Small intestine (tissue), 7 donors: ENCODE measurements at regions not wholly inside any gene's neighbourhood (a gene's known extent, or its start where the extent isn't known, plus 50 kb on each side); places are given as distances from the start of the nearest gene placed in this dataset.

Source experiments
- DNase-seq, 2 donors: peaks; one replicate each; pipeline versions ENCODE4 v3.0.0 to v3.0.0-alpha.2; 2013
- FAIRE-seq: peaks from 2 replicates; lab custom pipeline; 2012; peaks lifted over from hg19 to GRCh38; lab: Jason Lieb, UNC
- H3K27ac ChIP-seq, 3 donors: one replicate each; pipeline ENCODE4 v1.5.1; 2013; ENCODE audit warnings: low read length in 2 of 3, mild to moderate bottlenecking in 2 of 3, control low read depth in 1 of 3, inconsistent platforms in 1 of 3, low read depth in 1 of 3, moderate library complexity in 1 of 3
- H3K27me3 ChIP-seq, 3 donors: one replicate each; pipeline ENCODE4 v1.6.1; 2013; ENCODE audit warnings: low read length in 3 of 3, inconsistent platforms in 1 of 3; ENCODE audit not compliant: control insufficient read depth in 3 of 3, insufficient read depth in 3 of 3
- H3K36me3 ChIP-seq, 3 donors: one replicate each; pipeline ENCODE4 v1.6.1; 2013; ENCODE audit warnings: low read length in 3 of 3, inconsistent platforms in 1 of 3, low read depth in 1 of 3, mild to moderate bottlenecking in 1 of 3, moderate library complexity in 1 of 3; ENCODE audit not compliant: control insufficient read depth in 3 of 3, insufficient read depth in 2 of 3
- H3K4me1 ChIP-seq, 3 donors: one replicate each; pipeline ENCODE4 v1.6.1; 2013; ENCODE audit warnings: low read length in 2 of 3, inconsistent platforms in 1 of 3, low read depth in 1 of 3, mild to moderate bottlenecking in 1 of 3, moderate library complexity in 1 of 3; ENCODE audit not compliant: control insufficient read depth in 3 of 3, insufficient read depth in 2 of 3
- H3K4me3 ChIP-seq, 3 donors: one replicate each; pipeline ENCODE4 v1.5.1; 2013; ENCODE audit warnings: low read length in 3 of 3, control low read depth in 1 of 3, inconsistent platforms in 1 of 3, low read depth in 1 of 3, mild to moderate bottlenecking in 1 of 3, moderate library complexity in 1 of 3
- H3K9me3 ChIP-seq, 2 donors: one replicate each; pipeline ENCODE4 v1.6.1; 2013; ENCODE audit warnings: low read depth in 1 of 2, low read length in 1 of 2; ENCODE audit not compliant: control insufficient read depth in 2 of 2, insufficient read depth in 1 of 2
- WGBS, 3 donors: extraction: QIAGEN DNeasy Blood & Tissue Kit; methylation state at CpG; one replicate each; pipeline ENCODE4 v1.1.7; 2013; 5-methylcytosine and 5-hydroxymethylcytosine counted together
- donor health status: healthy with polysubstance abuse.
- donor health status: control.
- donor health status: control.
- donor health status: Bipolar disorder and iron deficiency.
- donor health status: healthy.

DNA sequence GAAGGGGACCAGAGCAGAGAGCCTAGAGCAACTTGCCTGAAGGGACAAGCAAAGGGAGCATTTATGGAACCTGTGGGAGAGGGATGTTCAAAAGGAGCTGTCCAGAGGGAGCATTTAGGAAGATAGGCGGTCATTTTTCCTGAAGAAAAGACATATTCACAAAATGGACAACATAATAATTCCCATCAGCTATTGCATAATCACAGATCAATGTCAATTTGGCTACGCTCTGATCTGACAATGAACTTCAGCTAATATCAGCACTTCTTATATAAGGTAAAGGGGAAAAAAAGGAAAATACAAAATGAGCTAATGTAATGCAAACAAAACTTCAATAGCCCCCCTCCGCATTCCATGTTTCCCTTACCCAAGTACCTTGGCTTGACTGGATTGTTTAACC is 291.1 kb upstream of the CDH7 start:
- 79 to 86% (median 84%) methylated on average over 3 of the region's 3 CpGs for WGBS, 3 donors
- Histone ChIP-seq H3K4me1 (no peaks in the 10 kb centered on the region), H3K36me3 (no peaks in the 10 kb centered on the region), H3K27me3 (no peaks in the 10 kb centered on the region), H3K4me3 (no peak overlapping the region), H3K9me3 (no peaks in the 10 kb centered on the region), H3K27ac (no peak overlapping the region)
- DNase-seq (no peak), FAIRE-seq (no peak)

DNA sequence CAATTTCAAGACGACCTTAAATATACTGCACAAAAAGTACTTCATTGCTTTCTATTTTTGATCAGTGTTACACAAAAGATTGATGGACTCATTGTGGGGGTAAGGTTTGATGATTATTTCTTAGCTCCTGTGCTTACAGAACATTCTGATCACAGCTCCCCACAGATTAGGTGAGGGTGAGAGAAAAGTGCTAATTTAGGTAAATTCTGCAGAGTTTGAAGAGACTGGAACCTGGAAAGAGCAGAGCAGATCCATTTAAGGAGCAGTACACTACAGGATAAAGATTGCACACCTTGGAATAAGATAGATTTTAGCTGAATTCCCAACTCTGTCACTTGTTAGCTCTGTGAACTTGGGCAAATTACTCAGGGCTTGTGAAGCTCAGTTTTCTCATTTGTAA is 291.9 kb upstream of the CDH7 start:
- no peak for DNase-seq
- 7 to 32% (median 28%) methylated on average over 1 of the region's 1 CpG for WGBS, 3 donors
- Histone ChIP-seq H3K36me3 (no peaks in the 10 kb centered on the region), H3K27me3 (no peaks in the 10 kb centered on the region), H3K27ac (no peak overlapping the region), H3K4me1 (no peaks in the 10 kb centered on the region), H3K4me3 (no peak overlapping the region), H3K9me3 (no peaks in the 10 kb centered on the region)
- FAIRE-seq = no peak

DNA sequence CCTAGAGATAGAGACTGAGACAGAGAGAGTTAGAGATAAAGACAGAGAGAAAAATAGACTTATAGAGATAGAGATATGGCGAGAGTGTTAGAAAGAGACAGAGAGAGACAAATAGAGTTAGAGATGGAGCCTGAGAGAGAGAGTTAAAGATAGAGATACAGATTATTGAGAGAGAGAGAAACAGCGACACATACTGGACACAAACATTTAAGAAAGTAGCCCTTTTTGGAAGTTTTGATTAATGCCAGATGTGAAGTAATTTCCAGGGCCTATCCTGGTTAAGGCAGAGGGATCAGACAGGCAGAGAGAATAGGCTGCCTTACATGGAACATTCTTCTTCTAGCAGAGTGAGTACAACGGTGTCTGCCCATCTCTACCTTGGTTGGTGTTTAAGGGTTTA is 311.6 kb upstream of the CDH7 start:
- no peaks in the 10 kb centered on the region for H3K27me3 ChIP-seq
- no peak overlapping the region for H3K27ac ChIP-seq
- no peaks in the 10 kb centered on the region for H3K9me3 ChIP-seq
- DNase-seq (no peak), FAIRE-seq (no peak)
- H3K4me1 ChIP-seq = no peaks in the 10 kb centered on the region
- H3K4me3 ChIP-seq = no peak overlapping the region
- 49 to 59% (median 57%) methylated on average over 3 of the region's 3 CpGs for WGBS, 3 donors
- no peaks in the 10 kb centered on the region for H3K36me3 ChIP-seq

GRCh38 chr18:65436430-65436829 is 314.4 kb upstream of the CDH7 start:
- FAIRE-seq = no peak
- Histone ChIP-seq H3K27ac (no peak overlapping the region), H3K27me3 (no peaks in the 10 kb centered on the region), H3K9me3 (no peaks in the 10 kb centered on the region), H3K4me1 (no peaks in the 10 kb centered on the region), H3K4me3 (no peak overlapping the region), H3K36me3 (no peaks in the 10 kb centered on the region)
- 83 to 87% (median 85%) methylated on average over 4 of the region's 4 CpGs for WGBS, 3 donors
- no peak for DNase-seq

GRCh38 chr18:65435534-65435933 is 315.3 kb upstream of the CDH7 start:
- WGBS, 3 donors = 87 to 96% (median 87%) methylated on average over 2 of the region's 2 CpGs
- FAIRE-seq (no peak), DNase-seq (no peak)
- Histone ChIP-seq H3K9me3 (no peaks in the 10 kb centered on the region), H3K36me3 (no peaks in the 10 kb centered on the region), H3K4me3 (no peak overlapping the region), H3K27ac (no peak overlapping the region), H3K27me3 (no peaks in the 10 kb centered on the region), H3K4me1 (no peaks in the 10 kb centered on the region)

GRCh38 chr18:65429601-65430000 is 321.2 kb upstream of the CDH7 start:
- WGBS, 3 donors = 78 to 93% (median 87%) methylated on average over 4 of the region's 4 CpGs
- Histone ChIP-seq H3K4me3 (no peak overlapping the region), H3K4me1 (no peaks in the 10 kb centered on the region), H3K27ac (no peak overlapping the region), H3K27me3 (no peaks in the 10 kb centered on the region), H3K36me3 (no peaks in the 10 kb centered on the region), H3K9me3 (no peaks in the 10 kb centered on the region)
- DNase-seq (no peak), FAIRE-seq (no peak)

GRCh38 chr18:65425366-65425765 is 325.4 kb upstream of the CDH7 start:
- H3K9me3 ChIP-seq = no peaks in the 10 kb centered on the region
- H3K4me3 ChIP-seq = no peak overlapping the region
- WGBS, 3 donors = 58 to 68% (median 66%) methylated on average over 3 of the region's 3 CpGs
- no peak overlapping the region for H3K27ac ChIP-seq
- no peaks in the 10 kb centered on the region for H3K27me3 ChIP-seq
- no peaks in the 10 kb centered on the region for H3K36me3 ChIP-seq
- no peaks in the 10 kb centered on the region for H3K4me1 ChIP-seq
- FAIRE-seq (no peak), DNase-seq (no peak)

DNA sequence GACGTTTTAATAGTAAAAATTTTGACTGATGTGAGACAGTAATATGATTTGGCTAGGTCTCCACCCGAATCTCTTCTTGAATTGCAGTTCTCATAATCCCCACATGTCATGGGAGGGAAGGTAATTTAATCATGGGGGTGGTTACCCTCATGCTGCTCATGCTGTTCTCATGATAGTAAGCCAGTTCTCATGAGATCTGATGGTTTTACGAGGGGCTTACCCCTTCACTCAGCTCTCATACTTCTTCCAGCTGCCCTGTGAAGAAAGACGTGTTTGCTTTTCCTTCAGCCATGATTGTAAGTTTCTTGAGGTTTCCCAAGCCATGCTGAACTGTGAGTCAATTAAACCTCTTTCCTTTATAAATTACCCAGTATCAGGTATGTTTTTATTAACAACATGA is 327.0 kb upstream of the CDH7 start:
- Histone ChIP-seq H3K9me3 (no peaks in the 10 kb centered on the region), H3K27ac (no peak overlapping the region), H3K4me3 (no peak overlapping the region), H3K27me3 (no peaks in the 10 kb centered on the region), H3K4me1 (no peaks in the 10 kb centered on the region), H3K36me3 (no peaks in the 10 kb centered on the region)
- DNase-seq (no peak), FAIRE-seq (no peak)
- WGBS, 3 donors = 39 to 48% (median 42%) methylated on average over 4 of the region's 4 CpGs

GRCh38 chr18:65422544-65423136 is 328.2 kb upstream of the CDH7 start:
- Histone ChIP-seq H3K4me3 (no peak overlapping the region), H3K27ac (no peak overlapping the region), H3K36me3 (no peaks in the 10 kb centered on the region), H3K4me1 (no peaks in the 10 kb centered on the region), H3K27me3 (no peaks in the 10 kb centered on the region), H3K9me3 (no peaks in the 10 kb centered on the region)
- 39 to 57% (median 48%) methylated on average over 2 of the region's 2 CpGs for WGBS, 3 donors
- FAIRE-seq = no peak
- DNase-seq = no peak
